ENCODE measurements at regions not wholly inside any gene's neighbourhood (a gene's known extent, or its start where the extent isn't known, plus 50 kb on each side); places are given as distances from the start of the nearest gene placed in this dataset.
A peak's percentile ranks its signal among the peaks of the same experiment; 100 is the strongest.

- no peak overlapping the region for H3K9ac ChIP-seq (ENCODE audit: low read length)
- TF ChIP-seq, protein P1, sequence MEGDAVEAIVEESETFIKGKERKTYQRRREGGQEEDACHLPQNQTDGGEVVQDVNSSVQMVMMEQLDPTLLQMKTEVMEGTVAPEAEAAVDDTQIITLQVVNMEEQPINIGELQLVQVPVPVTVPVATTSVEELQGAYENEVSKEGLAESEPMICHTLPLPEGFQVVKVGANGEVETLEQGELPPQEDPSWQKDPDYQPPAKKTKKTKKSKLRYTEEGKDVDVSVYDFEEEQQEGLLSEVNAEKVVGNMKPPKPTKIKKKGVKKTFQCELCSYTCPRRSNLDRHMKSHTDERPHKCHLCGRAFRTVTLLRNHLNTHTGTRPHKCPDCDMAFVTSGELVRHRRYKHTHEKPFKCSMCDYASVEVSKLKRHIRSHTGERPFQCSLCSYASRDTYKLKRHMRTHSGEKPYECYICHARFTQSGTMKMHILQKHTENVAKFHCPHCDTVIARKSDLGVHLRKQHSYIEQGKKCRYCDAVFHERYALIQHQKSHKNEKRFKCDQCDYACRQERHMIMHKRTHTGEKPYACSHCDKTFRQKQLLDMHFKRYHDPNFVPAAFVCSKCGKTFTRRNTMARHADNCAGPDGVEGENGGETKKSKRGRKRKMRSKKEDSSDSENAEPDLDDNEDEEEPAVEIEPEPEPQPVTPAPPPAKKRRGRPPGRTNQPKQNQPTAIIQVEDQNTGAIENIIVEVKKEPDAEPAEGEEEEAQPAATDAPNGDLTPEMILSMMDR (IDR thresholded peaks at IDR 0.05; ENCODE audit: insufficient read depth, low read depth, low read length): no peak
- TF ChIP-seq EZH2 (IDR thresholded peaks at IDR 0.05; ENCODE audit: insufficient read depth, low read length): no peak
- no peaks in the 10 kb centered on the region for H4K20me1 ChIP-seq (ENCODE audit: insufficient read depth, low read length)
- H3K4me3 ChIP-seq (ENCODE audit: insufficient read depth, low read depth, low read length): no peak overlapping the region
- H3K4me1 ChIP-seq (ENCODE audit: insufficient read depth, low read length): peaks cover 11% of the 10 kb centered on the region
- Mint-ChIP-seq H3K9me3 (ENCODE audit: unreplicated experiment) (no peaks in the 10 kb centered on the region), H3K27ac (ENCODE audit: unreplicated experiment) (no peak overlapping the region), H3K4me3 (ENCODE audit: unreplicated experiment) (no peak overlapping the region), H3K36me3 (ENCODE audit: low read depth, unreplicated experiment) (no peaks in the 10 kb centered on the region), H3K27me3 (ENCODE audit: low read depth, unreplicated experiment) (no peaks in the 10 kb centered on the region), H3K4me1 (ENCODE audit: low read depth, unreplicated experiment) (peaks cover 18% of the 10 kb centered on the region)
- no peaks in the 10 kb centered on the region for H3K9me3 ChIP-seq (ENCODE audit: insufficient read depth, low read depth, low read length)
- H3K4me2 ChIP-seq (ENCODE audit: low read length): no peak overlapping the region
- H3K79me2 ChIP-seq (ENCODE audit: insufficient read depth, low read length): no peaks in the 10 kb centered on the region
- no peaks in the 10 kb centered on the region for H3K27me3 ChIP-seq (ENCODE audit: insufficient read depth, low read length)
- H3K27ac ChIP-seq (ENCODE audit: low read depth, low read length): no peak overlapping the region
- no peak for DNase-seq (ENCODE audit: low read depth)
- H2AFZ ChIP-seq (ENCODE audit: low read depth, low read length): no peak overlapping the region
- H3K36me3 ChIP-seq (ENCODE audit: insufficient read depth, low read length): no peaks in the 10 kb centered on the region
- FAIRE-seq: no peak
Observed at GRCh38 chr1:168631671-168632400, 55.4 kb downstream of the XCL1 start.

DNA sequence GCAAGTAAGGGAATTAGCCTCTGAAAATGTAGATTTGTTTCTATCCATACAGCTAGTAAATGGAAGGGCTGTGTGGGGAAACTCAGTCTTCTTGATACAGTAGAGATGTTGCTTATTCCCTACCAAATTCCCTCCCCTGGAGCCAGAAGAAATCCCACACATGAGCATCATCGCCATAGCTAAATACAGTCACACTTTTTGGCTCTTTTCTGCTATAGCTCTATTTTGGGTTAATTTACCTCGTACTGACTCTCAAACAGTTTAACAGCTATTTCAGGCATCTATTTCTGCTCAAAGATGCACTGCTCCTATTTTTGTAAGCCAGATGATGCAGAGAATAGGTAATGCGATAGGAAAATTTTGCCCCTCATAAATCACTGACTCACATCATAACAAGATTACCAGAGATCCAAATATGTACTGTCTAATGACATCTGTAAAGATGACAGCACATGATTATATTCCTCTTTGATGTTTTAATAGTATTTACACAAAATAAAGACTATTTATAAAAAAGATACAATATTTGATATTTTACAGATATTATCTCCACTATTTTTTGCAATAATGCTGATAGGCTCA is 58.6 kb downstream of the XCL1 start:
- DNase-seq (ENCODE audit: low read depth) (no peak), FAIRE-seq (no peak)
- Histone ChIP-seq H3K4me1 (ENCODE audit: insufficient read depth, low read length) (peaks cover 8% of the 10 kb centered on the region), H4K20me1 (ENCODE audit: insufficient read depth, low read length) (no peaks in the 10 kb centered on the region), H3K27me3 (ENCODE audit: insufficient read depth, low read length) (no peaks in the 10 kb centered on the region), H3K36me3 (ENCODE audit: insufficient read depth, low read length) (no peaks in the 10 kb centered on the region), H3K4me3 (ENCODE audit: insufficient read depth, low read depth, low read length) (no peak overlapping the region), H3K9me3 (ENCODE audit: insufficient read depth, low read depth, low read length) (no peaks in the 10 kb centered on the region), H3K27ac (ENCODE audit: low read depth, low read length) (no peak overlapping the region), H3K4me2 (ENCODE audit: low read length) (no peak overlapping the region), H3K9ac (ENCODE audit: low read length) (no peak overlapping the region), H3K79me2 (ENCODE audit: insufficient read depth, low read length) (no peaks in the 10 kb centered on the region), H2AFZ (ENCODE audit: low read depth, low read length) (no peak overlapping the region)
- H3K4me1 Mint-ChIP-seq (ENCODE audit: low read depth, unreplicated experiment): peaks cover 23% of the 10 kb centered on the region
- H3K27me3 Mint-ChIP-seq (ENCODE audit: low read depth, unreplicated experiment): no peaks in the 10 kb centered on the region
- peaks cover 3% of the 10 kb centered on the region for H3K9me3 Mint-ChIP-seq (ENCODE audit: unreplicated experiment)
- peak overlapping the region; percentile 1 for H3K27ac Mint-ChIP-seq (ENCODE audit: unreplicated experiment)
- H3K4me3 Mint-ChIP-seq (ENCODE audit: unreplicated experiment): no peak overlapping the region
- no peaks in the 10 kb centered on the region for H3K36me3 Mint-ChIP-seq (ENCODE audit: low read depth, unreplicated experiment)
- TF ChIP-seq, protein P1 (IDR thresholded peaks at IDR 0.05; ENCODE audit: insufficient read depth, low read depth, low read length): no peak
- TF ChIP-seq EZH2 (IDR thresholded peaks at IDR 0.05; ENCODE audit: insufficient read depth, low read length): no peak

DNA sequence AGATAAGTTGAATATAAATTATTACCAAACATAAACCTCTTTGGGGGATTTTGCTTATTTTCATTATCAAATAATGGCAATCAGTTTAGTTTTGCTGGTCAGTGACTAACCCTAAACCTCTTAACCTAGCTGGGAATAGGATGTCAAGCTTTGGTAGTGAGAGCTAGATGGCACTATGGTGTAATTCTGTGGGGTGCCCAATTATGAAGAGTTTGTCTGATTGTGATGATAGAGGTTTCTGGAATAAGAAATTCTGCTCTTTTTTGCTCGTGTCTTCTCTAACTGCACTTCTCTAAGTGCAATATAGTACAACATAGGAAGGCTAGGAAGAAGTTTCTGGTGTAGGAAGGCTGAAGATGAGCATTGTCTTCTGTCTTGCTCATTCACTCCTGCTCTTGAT is 59.8 kb downstream of the XCL1 start:
- Mint-ChIP-seq H3K36me3 (ENCODE audit: low read depth, unreplicated experiment) (no peaks in the 10 kb centered on the region), H3K9me3 (ENCODE audit: unreplicated experiment) (peaks cover 3% of the 10 kb centered on the region), H3K4me3 (ENCODE audit: unreplicated experiment) (no peak overlapping the region), H3K27ac (ENCODE audit: unreplicated experiment) (peak overlapping the region; percentile 94), H3K27me3 (ENCODE audit: low read depth, unreplicated experiment) (no peaks in the 10 kb centered on the region), H3K4me1 (ENCODE audit: low read depth, unreplicated experiment) (peaks cover 26% of the 10 kb centered on the region)
- FAIRE-seq (no peak), DNase-seq (ENCODE audit: low read depth) (no peak)
- no peak overlapping the region for H3K27ac ChIP-seq (ENCODE audit: low read depth, low read length)
- no peaks in the 10 kb centered on the region for H3K36me3 ChIP-seq (ENCODE audit: insufficient read depth, low read length)
- no peak overlapping the region for H3K9ac ChIP-seq (ENCODE audit: low read length)
- H3K4me2 ChIP-seq (ENCODE audit: low read length): no peak overlapping the region
- peaks cover 8% of the 10 kb centered on the region for H3K4me1 ChIP-seq (ENCODE audit: insufficient read depth, low read length)
- no peak overlapping the region for H2AFZ ChIP-seq (ENCODE audit: low read depth, low read length)
- no peaks in the 10 kb centered on the region for H3K27me3 ChIP-seq (ENCODE audit: insufficient read depth, low read length)
- no peak overlapping the region for H3K4me3 ChIP-seq (ENCODE audit: insufficient read depth, low read depth, low read length)
- TF ChIP-seq EZH2 (IDR thresholded peaks at IDR 0.05; ENCODE audit: insufficient read depth, low read length): no peak
- TF ChIP-seq, protein P1 (IDR thresholded peaks at IDR 0.05; ENCODE audit: insufficient read depth, low read depth, low read length): no peak
- no peaks in the 10 kb centered on the region for H4K20me1 ChIP-seq (ENCODE audit: insufficient read depth, low read length)
- H3K79me2 ChIP-seq (ENCODE audit: insufficient read depth, low read length): no peaks in the 10 kb centered on the region
- no peaks in the 10 kb centered on the region for H3K9me3 ChIP-seq (ENCODE audit: insufficient read depth, low read depth, low read length)
